ENCODE measurements at regions not wholly inside any gene's neighbourhood (a gene's known extent, or its start where the extent isn't known, plus 50 kb on each side); places are given as distances from the start of the nearest gene placed in this dataset.

GRCh38 chr5:3827624-3828023 is 232.0 kb downstream of the IRX1 start:
- DNase-seq = no peak

- DNase-seq = no peak
Observed at GRCh38 chr5:3828761-3829160, 233.1 kb downstream of the IRX1 start.

- DNase-seq = no peak
Observed at GRCh38 chr5:3833566-3833965, 237.9 kb downstream of the IRX1 start.

GRCh38 chr5:3835811-3836210 is 240.2 kb downstream of the IRX1 start:
- no peak for DNase-seq

GRCh38 chr5:3836528-3836927 is 240.9 kb downstream of the IRX1 start:
- DNase-seq = no peak

- DNase-seq = no peak
Observed at GRCh38 chr5:3837506-3837905, 241.9 kb downstream of the IRX1 start.

- no peak for DNase-seq
Observed at GRCh38 chr5:3839151-3839550, 243.5 kb downstream of the IRX1 start.

- no peak for DNase-seq
Observed at GRCh38 chr5:3842591-3842990, 247.0 kb downstream of the IRX1 start.

- no peak for DNase-seq
Observed at GRCh38 chr5:3843706-3844105, 248.1 kb downstream of the IRX1 start.

GRCh38 chr5:3844266-3844665 is 248.6 kb downstream of the IRX1 start:
- DNase-seq = no peak

GRCh38 chr5:3845230-3845629 is 249.6 kb downstream of the IRX1 start:
- peak; percentile 15 for DNase-seq

- DNase-seq = no peak
Observed at GRCh38 chr5:3852161-3852916, 256.7 kb downstream of the IRX1 start.

GRCh38 chr5:3853362-3853761 is 257.7 kb downstream of the IRX1 start:
- no peak for DNase-seq

- no peak for DNase-seq
Observed at GRCh38 chr5:3854188-3854821, 258.7 kb downstream of the IRX1 start.

- no peak for DNase-seq
Observed at GRCh38 chr5:3856036-3856435, 260.4 kb downstream of the IRX1 start.

- peak; percentile 2 for DNase-seq
Observed at GRCh38 chr5:3858524-3858923, 262.9 kb downstream of the IRX1 start.

- DNase-seq = no peak
Observed at GRCh38 chr5:3862906-3863305, 267.3 kb downstream of the IRX1 start.

- no peak for DNase-seq
Observed at GRCh38 chr5:3875144-3875543, 279.5 kb downstream of the IRX1 start.

GRCh38 chr5:3878267-3878666 is 282.6 kb downstream of the IRX1 start:
- no peak for DNase-seq

GRCh38 chr5:3883040-3883439 is 287.4 kb downstream of the IRX1 start:
- DNase-seq = no peak

GRCh38 chr5:3886524-3887451 is 291.2 kb downstream of the IRX1 start:
- peak; percentile 2 for DNase-seq

GRCh38 chr5:3888310-3888709 is 292.7 kb downstream of the IRX1 start:
- no peak for DNase-seq

- no peak for DNase-seq
Observed at GRCh38 chr5:3889412-3890142, 293.9 kb downstream of the IRX1 start.

Measured in fibroblast of upper back skin (primary cell).